Prostate gland (tissue), 2 donors: ENCODE measurements at regions not wholly inside any gene's neighbourhood (a gene's known extent, or its start where the extent isn't known, plus 50 kb on each side); places are given as distances from the start of the nearest gene placed in this dataset.

Source experiments
- DNase-seq: peaks from one replicate; pipeline ENCODE4 v3.0.0-alpha.2; 2019; ENCODE audit warnings: low spot score
- H3K27ac ChIP-seq, 2 donors: fragments of 200-600 bp; sonication (generic); 2 replicates each; pipeline ENCODE4 v1.5.1; 2017 to 2019
- H3K27me3 ChIP-seq: fragments of 200-600 bp; sonication (generic); replicated peaks from 2 replicates; pipeline ENCODE4 v1.5.1; 2019; ENCODE audit not compliant: insufficient read depth
- H3K36me3 ChIP-seq, 2 donors: fragments of 200-600 bp; sonication (generic); 1 replicate in 1 of 2; 2 replicates in 1 of 2; pipeline versions ENCODE4 v1.5.1 to v1.8.1; 2017 to 2019
- H3K4me1 ChIP-seq: fragments of 200-600 bp; sonication (generic); replicated peaks from 2 replicates; pipeline ENCODE4 v1.5.1; 2019
- H3K4me3 ChIP-seq, 2 donors: fragments of 200-600 bp; sonication (generic); 2 replicates each; pipeline ENCODE4 v1.5.1; 2017 to 2019
- H3K9me3 ChIP-seq: fragments of 200-600 bp; sonication (generic); 2 replicates; pipeline ENCODE4 v1.5.1; 2017
- CTCF ChIP-seq, 4 experiments: fragments of 200-600 bp in 2 of 4; fragments of 450-650 bp in 2 of 4; sonication (generic) in 2 of 4; IDR thresholded peaks; 1 replicate in 3 of 4; 2 replicates in 1 of 4; pipeline ENCODE4 v1.5.1; 2016 to 2019; ENCODE audit warnings: antibody characterized with exemption in 4 of 4, mild to moderate bottlenecking in 2 of 4, moderate library complexity in 2 of 4
- POLR2A ChIP-seq: fragments of 450-650 bp; IDR thresholded peaks from one replicate; pipeline ENCODE4 v1.6.1; 2016; ENCODE audit warnings: antibody characterized with exemption, mild to moderate bottlenecking
- POLR2AphosphoS5 ChIP-seq: sonication (generic); formaldehyde crosslinking; IDR thresholded peaks from one replicate; pipeline ENCODE4 v1.6.1; 2017; ENCODE audit warnings: antibody characterized with exemption
- WGBS: methylation state at CpG from one replicate; pipeline ENCODE4 v1.1.5; 2018; 5-methylcytosine and 5-hydroxymethylcytosine counted together
- intact Hi-C: fragments of 100-400 bp; cut with DNase I; formaldehyde crosslinking; loops from one replicate; pipeline ENCODE4 v1.14.2; 2022

GRCh38 chr4:124083711-124084110 is 628.8 kb downstream of the ANKRD50 start:
- no peaks in the 10 kb centered on the region for H3K9me3 ChIP-seq
- 62% methylated on average over 4 of the region's 4 CpGs for WGBS
- H3K27ac ChIP-seq = no peak overlapping the region
- no peaks in the 10 kb centered on the region for H3K4me1 ChIP-seq
- H3K27me3 ChIP-seq = no peaks in the 10 kb centered on the region
- intact Hi-C loops = no loop called here
- H3K36me3 ChIP-seq = no peaks in the 10 kb centered on the region
- H3K4me3 ChIP-seq = no peak overlapping the region
- no peak for TF ChIP-seq CTCF (IDR thresholded peaks at IDR 0.05)
- TF ChIP-seq POLR2AphosphoS5 = no peak
- no peak for TF ChIP-seq POLR2A
- DNase-seq = no peak

- H3K27me3 ChIP-seq = no peaks in the 10 kb centered on the region
Measured at GRCh38 chr4:124085561-124086180, 626.9 kb downstream of the ANKRD50 start.

GRCh38 chr4:124090021-124090420 is 622.5 kb downstream of the ANKRD50 start:
- no peak overlapping the region for H3K4me3 ChIP-seq
- H3K9me3 ChIP-seq = no peaks in the 10 kb centered on the region
- no peak for DNase-seq
- intact Hi-C loops = no loop called here
- H3K27ac ChIP-seq = no peak overlapping the region
- H3K4me1 ChIP-seq = no peaks in the 10 kb centered on the region
- 89% methylated on average over 8 of the region's 8 CpGs for WGBS
- no peaks in the 10 kb centered on the region for H3K36me3 ChIP-seq
- H3K27me3 ChIP-seq = no peaks in the 10 kb centered on the region
- no peak for TF ChIP-seq POLR2A
- no peak for TF ChIP-seq CTCF (IDR thresholded peaks at IDR 0.05)
- TF ChIP-seq POLR2AphosphoS5 = no peak

More at GRCh38 chr4:124085561-124086180, 626.9 kb downstream of the ANKRD50 start:
- no peak overlapping the region for H3K27ac ChIP-seq
- H3K9me3 ChIP-seq = no peaks in the 10 kb centered on the region
- no peaks in the 10 kb centered on the region for H3K36me3 ChIP-seq
- no peaks in the 10 kb centered on the region for H3K4me1 ChIP-seq
- no peak for DNase-seq
- intact Hi-C loops = no loop called here
- TF ChIP-seq POLR2AphosphoS5 (no peak), POLR2A (no peak), CTCF (IDR thresholded peaks at IDR 0.05) (no peak)
- 82% methylated on average over 3 of the region's 3 CpGs for WGBS
- H3K4me3 ChIP-seq = no peak overlapping the region

GRCh38 chr4:124092101-124092500 is 620.4 kb downstream of the ANKRD50 start:
- H3K4me1 ChIP-seq = no peaks in the 10 kb centered on the region
- H3K36me3 ChIP-seq = no peaks in the 10 kb centered on the region
- H3K9me3 ChIP-seq = no peaks in the 10 kb centered on the region
- no peak overlapping the region for H3K27ac ChIP-seq
- DNase-seq = no peak
- no peak for TF ChIP-seq CTCF (IDR thresholded peaks at IDR 0.05)
- TF ChIP-seq POLR2A = no peak
- no peak for TF ChIP-seq POLR2AphosphoS5
- no peaks in the 10 kb centered on the region for H3K27me3 ChIP-seq
- intact Hi-C loops = no loop called here
- no peak overlapping the region for H3K4me3 ChIP-seq

- Histone ChIP-seq H3K4me1 (no peaks in the 10 kb centered on the region), H3K27ac (no peak overlapping the region), H3K4me3 (no peak overlapping the region), H3K9me3 (no peaks in the 10 kb centered on the region), H3K27me3 (no peaks in the 10 kb centered on the region), H3K36me3 (no peaks in the 10 kb centered on the region)
- TF ChIP-seq CTCF (IDR thresholded peaks at IDR 0.05) = no peak
- TF ChIP-seq POLR2A = no peak
- no peak for TF ChIP-seq POLR2AphosphoS5
- no peak for DNase-seq
- intact Hi-C loops = no loop called here
- WGBS = 74% methylated on average over 2 of the region's 2 CpGs
Measured at GRCh38 chr4:124092541-124092984, 620.0 kb downstream of the ANKRD50 start.
